ENCODE measurements at regions not wholly inside any gene's neighbourhood (a gene's known extent, or its start where the extent isn't known, plus 50 kb on each side); places are given as distances from the start of the nearest gene placed in this dataset.

DNA sequence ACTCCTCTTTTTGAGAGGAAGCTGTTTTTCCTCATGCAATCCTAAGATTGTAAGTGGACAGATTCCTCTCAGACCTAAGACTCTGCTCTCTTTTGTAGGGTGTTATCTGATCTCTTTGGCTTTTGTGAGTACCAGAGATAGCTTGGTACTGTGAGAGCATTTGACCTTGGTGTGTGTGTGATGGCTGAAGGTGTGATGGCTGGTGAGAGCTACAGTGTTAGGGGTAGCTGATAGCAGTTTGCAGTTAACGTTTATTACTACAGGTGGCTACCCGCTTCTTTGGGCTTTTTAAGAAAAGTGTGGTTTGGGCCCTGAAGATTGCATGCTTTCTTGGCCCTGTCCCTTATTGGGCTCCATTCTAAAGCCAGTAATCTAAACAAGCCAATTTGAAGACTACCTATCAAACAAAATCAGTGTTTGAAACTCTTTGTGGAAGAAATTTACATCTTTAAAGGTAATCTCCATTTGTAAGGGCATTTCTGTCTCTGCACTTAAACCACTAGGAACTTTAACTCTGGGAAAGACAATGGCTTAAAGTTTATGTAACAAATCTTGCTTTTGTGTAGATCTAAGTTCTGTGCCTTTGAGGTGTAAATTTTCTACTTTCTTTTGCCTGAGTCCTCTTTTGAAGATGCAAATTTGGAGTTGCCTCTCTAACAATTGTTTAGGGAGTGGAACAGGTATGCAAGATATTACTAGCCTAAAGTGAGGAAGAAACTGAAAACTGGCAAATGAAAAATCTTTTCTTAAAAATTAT lies 85.3 kb upstream of the SERBP1 start:
- H3K27ac ChIP-seq: no peak overlapping the region
- H3K4me3 ChIP-seq: no peak overlapping the region
- no peak overlapping the region for H3K4me2 ChIP-seq
- H3K27me3 Mint-ChIP-seq (ENCODE audit: insufficient read depth, low read depth): peaks cover 2% of the 10 kb centered on the region
- H3K4me1 Mint-ChIP-seq: no peaks in the 10 kb centered on the region
- no peak overlapping the region for H3K9ac ChIP-seq
- H3K27me3 ChIP-seq: no peaks in the 10 kb centered on the region
- peaks cover 11% of the 10 kb centered on the region for H3K4me1 ChIP-seq
- peaks cover 26% of the 10 kb centered on the region for H3K9me3 Mint-ChIP-seq
- no peaks in the 10 kb centered on the region for H3K79me2 ChIP-seq (ENCODE audit: low read depth)
- TF ChIP-seq EZH2 (IDR thresholded peaks at IDR 0.05) (no peak), EZH2phosphoT487 (IDR thresholded peaks at IDR 0.05) (no peak)
- TF ChIP-seq, protein P1, sequence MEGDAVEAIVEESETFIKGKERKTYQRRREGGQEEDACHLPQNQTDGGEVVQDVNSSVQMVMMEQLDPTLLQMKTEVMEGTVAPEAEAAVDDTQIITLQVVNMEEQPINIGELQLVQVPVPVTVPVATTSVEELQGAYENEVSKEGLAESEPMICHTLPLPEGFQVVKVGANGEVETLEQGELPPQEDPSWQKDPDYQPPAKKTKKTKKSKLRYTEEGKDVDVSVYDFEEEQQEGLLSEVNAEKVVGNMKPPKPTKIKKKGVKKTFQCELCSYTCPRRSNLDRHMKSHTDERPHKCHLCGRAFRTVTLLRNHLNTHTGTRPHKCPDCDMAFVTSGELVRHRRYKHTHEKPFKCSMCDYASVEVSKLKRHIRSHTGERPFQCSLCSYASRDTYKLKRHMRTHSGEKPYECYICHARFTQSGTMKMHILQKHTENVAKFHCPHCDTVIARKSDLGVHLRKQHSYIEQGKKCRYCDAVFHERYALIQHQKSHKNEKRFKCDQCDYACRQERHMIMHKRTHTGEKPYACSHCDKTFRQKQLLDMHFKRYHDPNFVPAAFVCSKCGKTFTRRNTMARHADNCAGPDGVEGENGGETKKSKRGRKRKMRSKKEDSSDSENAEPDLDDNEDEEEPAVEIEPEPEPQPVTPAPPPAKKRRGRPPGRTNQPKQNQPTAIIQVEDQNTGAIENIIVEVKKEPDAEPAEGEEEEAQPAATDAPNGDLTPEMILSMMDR (IDR thresholded peaks at IDR 0.05): no peak
- H4K20me1 ChIP-seq (ENCODE audit: low read depth): no peaks in the 10 kb centered on the region
- peaks cover 4% of the 10 kb centered on the region for H3K36me3 Mint-ChIP-seq
- no peaks in the 10 kb centered on the region for H3K36me3 ChIP-seq
- H3K9me3 ChIP-seq (ENCODE audit: low read depth): no peaks in the 10 kb centered on the region
- H3K27ac Mint-ChIP-seq: no peak overlapping the region
- H3F3A ChIP-seq (ENCODE audit: low read depth): peaks cover 19% of the 10 kb centered on the region
- no peak overlapping the region for H3K4me3 Mint-ChIP-seq
- DNase-seq (ENCODE audit: low spot score): no peak
- peak overlapping the region; percentile 30 for H2AFZ ChIP-seq (replicated peaks)

DNA sequence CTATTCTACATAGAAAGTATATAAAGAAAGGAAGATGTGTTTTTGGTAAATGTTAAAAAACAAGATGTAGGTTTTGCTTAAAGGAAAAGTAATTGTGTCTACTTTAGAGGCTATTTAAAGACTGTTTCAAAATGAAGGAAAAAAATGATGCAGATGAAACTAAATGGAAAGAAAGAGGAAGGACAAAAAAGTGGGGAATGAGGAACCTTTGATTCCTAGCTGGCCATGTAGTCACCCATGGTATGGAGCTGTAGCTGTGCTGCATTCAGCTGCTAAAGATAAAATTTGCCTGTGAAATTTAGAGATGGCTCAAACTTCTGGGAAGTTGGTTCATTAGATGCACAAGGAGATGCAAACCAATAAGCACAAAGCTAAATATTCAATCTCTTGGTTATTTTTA lies 86.8 kb upstream of the SERBP1 start:
- no peak overlapping the region for H3K4me3 ChIP-seq
- no peak overlapping the region for H3K9ac ChIP-seq
- Mint-ChIP-seq H3K9me3 (peaks cover 20% of the 10 kb centered on the region), H3K27me3 (ENCODE audit: insufficient read depth, low read depth) (peaks cover 2% of the 10 kb centered on the region), H3K4me3 (no peak overlapping the region), H3K36me3 (peaks cover 4% of the 10 kb centered on the region), H3K4me1 (no peaks in the 10 kb centered on the region), H3K27ac (no peak overlapping the region)
- no peaks in the 10 kb centered on the region for H4K20me1 ChIP-seq (ENCODE audit: low read depth)
- no peaks in the 10 kb centered on the region for H3K36me3 ChIP-seq
- H3K27me3 ChIP-seq: no peaks in the 10 kb centered on the region
- no peaks in the 10 kb centered on the region for H3K9me3 ChIP-seq (ENCODE audit: low read depth)
- H3F3A ChIP-seq (ENCODE audit: low read depth): peaks cover 19% of the 10 kb centered on the region
- H3K27ac ChIP-seq: no peak overlapping the region
- no peak for DNase-seq (ENCODE audit: low spot score)
- TF ChIP-seq EZH2phosphoT487 (IDR thresholded peaks at IDR 0.05) (no peak), EZH2 (IDR thresholded peaks at IDR 0.05) (no peak)
- TF ChIP-seq, protein P1 (IDR thresholded peaks at IDR 0.05): no peak
- H2AFZ ChIP-seq (replicated peaks): no peak overlapping the region
- no peaks in the 10 kb centered on the region for H3K79me2 ChIP-seq (ENCODE audit: low read depth)
- H3K4me2 ChIP-seq: no peak overlapping the region
- peaks cover 11% of the 10 kb centered on the region for H3K4me1 ChIP-seq

DNA sequence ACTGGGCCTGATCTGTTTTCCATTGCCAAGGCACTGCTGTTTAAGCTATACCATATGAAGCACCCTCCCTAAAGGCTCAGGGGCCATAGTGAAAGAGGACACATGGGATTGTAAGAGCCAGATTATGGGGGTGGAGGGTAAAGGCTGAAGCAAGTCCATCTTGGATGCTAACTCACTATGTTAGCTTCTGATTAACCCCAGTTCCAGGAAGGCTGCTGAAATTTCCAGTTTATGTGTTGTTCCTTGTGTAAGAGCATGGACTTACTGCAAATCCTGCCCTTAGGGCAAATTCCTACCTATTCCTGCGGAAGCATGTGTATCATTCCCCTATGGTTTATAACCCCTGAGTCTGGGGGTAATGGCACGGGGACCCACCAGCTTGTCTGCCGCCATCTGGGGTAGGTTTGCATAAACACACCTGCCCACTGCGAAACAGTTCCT lies 91.8 kb upstream of the SERBP1 start:
- TF ChIP-seq EZH2phosphoT487 (IDR thresholded peaks at IDR 0.05): no peak
- TF ChIP-seq, protein P1 (IDR thresholded peaks at IDR 0.05): no peak
- TF ChIP-seq EZH2 (IDR thresholded peaks at IDR 0.05): no peak
- Histone ChIP-seq H3K79me2 (ENCODE audit: low read depth) (no peaks in the 10 kb centered on the region), H3K4me3 (no peak overlapping the region), H3K9me3 (ENCODE audit: low read depth) (no peaks in the 10 kb centered on the region), H3K27ac (no peak overlapping the region), H3K36me3 (no peaks in the 10 kb centered on the region), H3K9ac (no peak overlapping the region), H3K4me1 (no peaks in the 10 kb centered on the region), H3F3A (ENCODE audit: low read depth) (no peaks in the 10 kb centered on the region), H3K27me3 (no peaks in the 10 kb centered on the region), H3K4me2 (no peak overlapping the region), H4K20me1 (ENCODE audit: low read depth) (no peaks in the 10 kb centered on the region), H2AFZ (replicated peaks) (no peak overlapping the region)
- Mint-ChIP-seq H3K9me3 (peaks cover 3% of the 10 kb centered on the region), H3K4me3 (no peak overlapping the region), H3K27me3 (ENCODE audit: insufficient read depth, low read depth) (peaks cover 3% of the 10 kb centered on the region), H3K36me3 (no peaks in the 10 kb centered on the region), H3K27ac (no peak overlapping the region), H3K4me1 (no peaks in the 10 kb centered on the region)
- DNase-seq (ENCODE audit: low spot score): no peak
